ENCODE measurements at regions not wholly inside any gene's neighbourhood (a gene's known extent, or its start where the extent isn't known, plus 50 kb on each side); places are given as distances from the start of the nearest gene placed in this dataset.
A peak's percentile ranks its signal among the peaks of the same experiment; 100 is the strongest.

DNA sequence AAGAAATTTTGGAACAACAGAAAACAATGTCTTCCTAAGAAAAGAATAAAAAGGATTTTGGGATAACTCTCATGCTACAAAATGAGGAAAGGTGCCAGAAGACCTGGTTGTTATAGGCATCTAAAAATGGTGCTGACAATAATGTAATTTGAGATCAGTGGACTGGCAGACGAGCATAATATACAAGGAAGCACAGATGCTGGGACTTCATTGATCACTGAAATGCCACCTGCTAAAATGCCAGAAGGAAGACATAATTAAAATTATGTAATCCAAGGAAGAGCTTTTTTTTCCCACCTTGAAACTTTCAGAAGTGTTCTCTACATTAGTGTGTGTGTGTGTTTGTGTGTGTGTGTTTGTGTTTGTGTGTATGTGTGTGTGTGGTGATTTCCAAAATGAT, 535.9 kb downstream of the XIRP2 start:
- no peak for DNase-seq (ENCODE audit: low spot score)

DNA sequence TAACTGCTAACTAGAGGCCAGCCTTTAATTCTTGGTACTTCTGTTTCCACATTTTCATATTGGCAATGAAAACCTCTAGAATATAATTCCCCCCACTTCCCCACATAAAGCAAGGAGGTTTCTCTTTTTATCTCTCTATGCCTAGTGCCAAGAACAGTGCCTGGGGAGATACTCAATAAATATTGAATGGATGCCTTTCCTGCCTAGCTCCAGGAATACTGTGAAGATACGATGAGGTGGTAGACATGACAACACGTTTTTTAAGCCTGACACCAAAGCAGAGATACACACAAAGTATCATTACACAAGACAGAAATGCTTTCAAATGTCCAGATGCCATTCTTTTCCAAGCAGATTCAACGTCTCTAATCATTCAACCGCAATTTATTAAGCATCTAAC, 535.5 kb downstream of the XIRP2 start:
- no peak for DNase-seq (ENCODE audit: low spot score)

DNA sequence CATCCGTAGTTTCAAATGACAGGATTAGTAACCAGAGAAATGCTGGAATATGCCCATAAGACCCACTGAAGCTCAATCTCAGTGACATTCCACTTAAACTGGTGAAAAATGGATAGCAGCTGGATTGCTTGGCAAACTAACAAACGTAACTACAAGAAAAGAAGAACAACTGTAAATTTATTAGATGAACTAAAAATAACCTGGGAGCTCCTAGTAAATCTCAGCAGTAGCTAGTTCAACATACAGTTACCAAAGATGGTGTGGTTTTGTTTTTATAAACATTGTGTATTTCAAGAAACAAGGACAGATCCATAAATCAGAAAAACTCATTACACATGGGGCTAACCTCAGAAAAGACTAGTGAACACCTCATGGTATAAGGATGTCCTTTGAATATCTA, 531.9 kb downstream of the XIRP2 start:
- no peak for DNase-seq (ENCODE audit: low spot score)

DNA sequence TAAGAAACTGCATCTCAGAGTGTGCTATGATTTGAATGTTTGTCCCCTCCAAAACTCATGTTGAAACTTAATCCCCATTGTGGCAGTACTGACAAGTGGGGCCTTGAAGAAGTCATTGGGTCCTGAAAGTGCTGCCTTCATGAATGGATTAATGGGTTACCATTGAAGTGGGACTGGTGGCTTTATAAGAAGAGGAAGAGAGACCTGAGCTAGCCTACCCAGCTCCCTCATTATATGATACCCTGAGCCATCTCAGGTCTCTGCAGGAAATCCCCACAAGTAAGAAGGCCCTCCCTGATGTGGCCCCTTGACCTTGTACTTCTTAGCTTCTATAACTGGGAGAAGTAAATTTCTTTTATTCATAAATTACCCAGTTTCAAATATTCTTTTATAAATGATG, 526.8 kb downstream of the XIRP2 start:
- DNase-seq (ENCODE audit: low spot score): no peak

DNA sequence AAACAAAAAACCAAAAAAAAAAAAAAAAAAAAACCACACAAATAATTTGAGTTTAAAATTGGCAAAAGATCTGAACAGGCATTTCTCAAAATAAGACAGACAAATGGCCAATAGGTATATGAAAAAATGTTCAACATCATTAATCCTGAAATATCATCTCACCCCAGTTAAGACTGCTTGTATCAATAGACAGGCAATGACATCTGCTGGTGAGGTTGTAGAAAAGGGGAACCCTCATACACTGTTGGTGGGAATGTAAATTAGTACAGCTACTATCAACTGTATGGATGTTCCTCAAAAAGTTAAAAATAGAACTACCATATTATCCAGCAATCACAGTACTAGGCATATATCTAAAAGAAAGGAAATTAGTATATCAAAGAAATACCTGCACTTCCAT, 523.1 kb downstream of the XIRP2 start:
- no peak for DNase-seq (ENCODE audit: low spot score)

DNA sequence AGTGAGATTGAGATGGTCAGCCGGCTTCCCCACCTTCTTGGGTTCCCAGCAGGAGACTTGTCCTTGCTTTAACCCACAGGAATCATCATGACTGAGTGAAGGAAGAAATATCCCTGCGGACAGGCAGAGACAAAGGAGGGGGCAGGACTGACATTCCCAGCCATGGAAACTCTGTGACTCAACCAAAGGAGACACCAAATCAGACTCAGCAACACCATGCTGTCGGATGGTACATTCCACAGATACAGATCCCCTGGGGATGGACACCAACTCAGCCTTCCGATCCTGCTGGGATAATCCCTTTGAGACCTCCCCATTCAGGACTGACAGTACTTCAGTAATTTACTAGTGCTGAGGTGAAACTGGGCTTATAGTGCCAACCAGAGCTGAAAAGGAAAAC, 518.3 kb downstream of the XIRP2 start:
- DNase-seq (ENCODE audit: low spot score): peak; percentile 67

DNA sequence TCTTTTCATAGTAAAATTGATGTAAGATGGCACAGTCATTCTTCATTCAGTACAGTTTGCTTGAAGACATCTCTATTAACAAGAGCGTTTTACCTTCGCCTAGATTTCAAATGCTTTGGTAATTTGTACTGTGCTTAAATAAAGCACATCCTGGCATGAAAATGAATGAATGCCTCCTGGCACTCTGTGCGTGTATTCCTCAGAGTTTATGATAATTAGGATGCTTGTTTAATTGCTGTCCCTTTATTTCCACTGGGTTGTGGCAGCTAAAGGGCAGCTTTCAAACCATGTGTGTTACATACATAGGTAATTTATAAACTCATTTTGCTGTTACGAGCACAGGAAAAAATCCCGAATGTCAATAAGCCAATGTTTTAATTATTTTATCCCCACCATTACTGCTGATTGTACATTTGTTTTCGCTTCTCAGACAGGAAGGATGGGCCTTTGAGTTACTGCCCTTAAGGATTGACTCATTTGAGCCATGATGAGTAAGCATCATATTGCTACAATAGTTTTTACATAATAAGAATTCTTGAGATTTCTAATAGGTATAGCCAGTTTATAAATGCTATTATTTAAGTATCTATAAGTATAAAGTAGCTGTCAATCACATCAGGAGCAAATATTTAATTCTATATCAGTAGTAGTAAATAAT, 516.5 kb downstream of the XIRP2 start:
- DNase-seq (ENCODE audit: low spot score): no peak

DNA sequence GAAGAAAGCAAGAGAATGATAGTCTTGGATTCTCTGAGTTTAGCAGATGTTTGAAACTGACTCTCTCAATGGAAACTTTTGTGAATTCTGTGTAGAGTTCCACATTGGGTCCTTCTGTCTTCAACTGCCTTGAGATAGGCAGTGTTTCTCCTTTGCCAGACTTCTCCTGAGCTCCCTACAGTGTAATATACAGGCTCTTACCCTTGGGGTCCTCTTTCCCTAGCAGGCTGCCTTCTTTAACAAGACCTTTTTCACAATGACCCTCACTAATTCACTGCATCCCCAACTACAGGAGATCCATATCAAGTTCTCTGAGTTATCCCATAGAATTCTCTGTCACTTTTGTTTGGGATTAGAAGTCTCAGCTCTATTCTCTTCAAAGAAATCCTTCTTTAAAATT, 513.0 kb downstream of the XIRP2 start:
- DNase-seq (ENCODE audit: low spot score): no peak

DNA sequence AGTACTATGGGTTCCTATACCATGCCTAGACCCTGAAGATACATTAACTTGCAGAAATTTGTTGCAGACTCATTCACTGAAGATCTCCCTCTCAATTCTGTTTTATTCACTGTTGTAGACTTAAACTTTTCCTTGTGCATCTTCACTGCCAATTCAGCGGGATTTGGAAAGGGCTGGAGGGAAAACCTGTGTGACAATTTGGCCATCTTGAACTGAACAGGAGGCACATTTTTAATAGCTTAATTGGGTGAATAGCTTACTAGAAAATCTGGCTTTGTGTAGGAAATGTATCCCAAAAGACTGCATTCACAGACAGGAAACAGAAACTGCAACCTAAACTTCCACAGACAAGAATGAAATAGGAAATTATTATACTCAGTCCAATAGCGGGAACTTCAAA, 512.3 kb downstream of the XIRP2 start:
- no peak for DNase-seq (ENCODE audit: low spot score)

DNA sequence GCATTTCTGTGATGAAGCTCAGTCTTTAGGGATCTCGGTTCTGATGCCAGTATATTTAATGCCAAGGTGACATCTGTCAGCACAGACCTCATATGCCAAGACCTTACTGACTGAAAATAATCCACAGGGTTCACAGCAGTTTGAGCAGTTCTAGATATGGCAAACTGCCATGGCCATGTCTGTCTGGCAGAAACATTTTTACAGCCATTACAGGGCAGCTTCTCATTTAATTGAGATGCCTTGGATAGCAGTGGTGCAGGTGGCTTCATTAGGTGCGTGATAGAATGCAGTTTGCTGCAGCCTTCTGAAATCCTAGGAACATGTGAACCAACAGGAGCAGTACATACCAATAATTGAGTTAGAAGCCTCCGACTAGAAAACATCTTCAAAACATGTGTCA, 510.6 kb downstream of the XIRP2 start:
- DNase-seq (ENCODE audit: low spot score): no peak

DNA sequence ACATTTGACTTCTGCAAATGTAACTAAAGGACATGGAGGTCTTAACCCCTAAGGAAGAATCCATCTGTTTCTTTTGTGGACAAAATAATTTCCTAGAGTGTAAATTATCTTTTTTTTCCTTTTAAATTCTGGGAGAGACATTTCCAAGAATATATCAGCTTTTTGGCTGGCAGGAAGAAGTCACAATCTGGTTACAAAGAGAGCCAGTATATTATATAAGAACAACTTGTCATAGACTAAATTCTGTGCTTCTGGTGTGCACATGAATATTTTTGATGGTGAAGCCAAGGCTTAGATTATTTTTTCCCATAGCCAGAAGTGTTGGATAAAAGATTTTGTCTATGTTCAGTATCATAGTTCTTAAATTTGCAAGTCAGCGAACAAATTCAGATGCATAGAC, 500.6 kb downstream of the XIRP2 start:
- DNase-seq (ENCODE audit: low spot score): no peak

DNA sequence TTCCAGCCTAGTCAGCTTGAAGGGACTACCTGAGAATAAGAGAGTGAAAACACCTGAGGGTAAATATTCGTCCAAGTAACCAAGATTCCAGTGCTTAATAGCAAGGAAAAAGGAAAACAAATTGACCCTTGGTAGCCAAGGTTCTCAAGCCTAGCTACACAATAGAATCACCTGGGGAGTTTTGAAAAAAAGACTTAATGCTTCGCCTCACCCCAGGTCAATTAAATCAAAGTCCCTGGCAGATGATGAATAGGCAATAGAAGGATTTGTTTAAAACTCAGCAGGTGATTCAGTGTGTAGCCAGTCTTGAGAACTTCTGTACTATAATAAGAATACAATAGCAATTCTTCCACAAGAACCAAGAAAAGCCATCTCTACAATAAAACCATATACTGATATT, 500.2 kb downstream of the XIRP2 start:
- no peak for DNase-seq (ENCODE audit: low spot score)

DNA sequence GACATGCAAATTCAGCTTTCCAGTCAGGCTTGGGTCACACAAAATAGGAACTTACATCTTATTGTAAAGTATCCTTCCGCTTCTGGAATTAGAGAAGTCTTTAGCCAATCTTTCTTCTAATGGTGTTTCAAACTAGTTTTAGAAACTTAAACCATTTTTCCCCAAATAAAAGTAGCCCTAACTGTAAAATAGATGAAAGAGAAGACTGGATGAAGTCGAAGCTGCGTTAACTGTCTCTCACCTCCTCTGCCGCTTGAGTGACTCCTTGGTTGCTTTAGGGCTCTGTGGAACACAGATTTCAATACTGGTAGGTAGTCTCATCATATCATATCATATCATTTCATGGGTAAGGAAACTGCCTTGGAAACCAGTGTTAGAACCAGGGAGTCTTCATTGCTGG, 498.4 kb downstream of the XIRP2 start:
- DNase-seq (ENCODE audit: low spot score): no peak

DNA sequence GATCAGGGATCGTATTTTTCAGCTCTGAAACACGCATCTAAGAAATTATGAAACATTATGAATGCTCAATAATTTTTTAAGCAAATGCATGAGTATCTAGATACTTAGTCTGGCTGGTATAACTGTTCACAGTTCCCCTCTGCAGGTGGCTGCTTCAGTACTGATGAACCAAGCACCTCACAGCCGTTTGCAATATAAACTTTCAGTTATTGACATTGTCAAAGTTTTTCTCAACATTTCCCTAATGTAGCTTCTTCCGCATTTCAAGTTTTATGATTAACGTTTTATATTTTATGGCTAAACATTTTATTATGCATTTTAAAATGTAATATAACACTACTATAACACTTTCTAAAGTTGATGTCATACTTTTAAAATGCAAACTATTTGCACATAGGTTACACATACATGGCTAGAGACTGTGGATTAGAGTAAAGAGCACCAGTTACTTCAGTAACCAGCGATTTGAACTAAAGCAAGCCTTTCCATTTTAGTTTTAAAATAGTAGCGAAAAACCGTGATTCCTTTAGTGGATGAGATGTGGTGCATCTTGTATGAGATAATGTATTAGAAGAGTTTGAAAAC, 495.4 kb downstream of the XIRP2 start:
- DNase-seq (ENCODE audit: low spot score): no peak

DNA sequence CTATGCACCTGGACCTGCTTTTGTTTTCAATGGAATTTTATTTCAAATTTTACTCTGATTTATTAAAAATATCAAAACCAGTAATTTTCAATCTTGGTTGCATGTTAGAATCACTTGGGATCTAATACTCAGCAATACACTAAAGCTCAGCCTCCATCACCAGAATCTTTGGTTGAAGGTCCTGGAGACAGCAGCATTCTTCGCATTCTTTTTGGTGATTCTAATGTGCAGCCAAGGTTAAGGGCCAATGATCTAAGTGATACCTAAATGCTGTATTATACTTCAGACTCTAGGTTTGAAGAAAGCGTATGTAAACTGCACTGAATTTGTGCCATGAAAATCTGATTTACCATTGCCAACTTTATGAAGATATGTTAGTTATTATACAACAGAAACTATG, 493.1 kb downstream of the XIRP2 start:
- DNase-seq (ENCODE audit: low spot score): no peak

DNA sequence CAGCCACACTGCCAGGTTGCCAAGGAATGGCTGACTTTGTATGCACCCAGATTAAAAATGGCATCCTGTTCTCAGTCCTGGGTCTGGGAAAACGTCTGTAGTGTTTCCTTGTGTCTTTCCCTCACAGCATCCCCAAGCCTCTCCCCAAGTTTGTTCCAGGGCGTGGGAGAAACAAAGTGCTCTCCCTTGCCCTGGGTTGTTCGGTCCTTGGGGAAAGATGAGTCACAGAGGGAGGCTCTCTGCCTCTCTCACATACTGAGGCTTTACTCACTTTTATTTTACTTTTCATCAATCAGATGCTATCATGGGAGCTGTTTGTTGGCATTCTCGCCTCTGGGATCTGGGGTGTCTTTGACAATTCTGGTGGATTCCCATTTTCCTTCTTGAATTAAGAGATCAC, 492.3 kb downstream of the XIRP2 start:
- DNase-seq (ENCODE audit: low spot score): no peak

DNA sequence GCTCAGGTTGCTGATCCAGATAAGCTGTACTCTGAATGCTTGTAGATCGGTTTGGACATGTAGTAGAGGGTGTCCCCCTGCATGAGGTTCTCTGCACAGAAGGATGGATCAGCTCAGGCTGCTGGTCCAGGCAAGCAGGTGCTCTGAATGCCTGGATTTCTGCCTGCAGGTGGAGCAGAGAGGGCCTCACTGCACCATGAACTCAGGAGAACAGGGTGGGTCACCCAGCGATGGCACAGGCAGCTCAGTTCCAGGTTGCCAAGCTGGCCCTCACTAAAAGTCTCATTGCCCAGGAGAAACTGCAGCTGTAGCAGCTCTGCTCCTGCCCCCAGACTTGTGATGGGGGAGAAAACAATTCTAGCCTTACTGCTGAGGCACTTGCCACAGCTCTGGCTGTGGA, 491.8 kb downstream of the XIRP2 start:
- no peak for DNase-seq (ENCODE audit: low spot score)

DNA sequence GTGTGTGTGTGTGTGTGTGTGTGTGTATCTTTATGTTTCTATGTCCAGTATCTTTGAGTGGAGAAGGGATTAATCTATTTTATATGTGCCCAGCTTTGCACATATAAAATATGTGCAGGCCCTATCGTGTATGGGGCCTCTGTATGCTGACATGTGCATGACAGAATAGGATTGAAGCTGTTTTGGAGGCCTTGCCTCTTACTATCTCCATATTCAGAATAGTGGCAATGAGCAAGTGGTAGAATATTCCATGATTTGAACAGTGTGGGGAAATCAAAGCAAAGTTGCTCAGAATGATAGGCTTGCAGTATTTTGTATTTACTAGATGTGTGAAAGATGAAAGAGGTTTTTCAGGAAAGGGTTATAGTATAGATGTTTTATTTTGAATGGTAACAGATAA, 480.8 kb downstream of the XIRP2 start:
- no peak for DNase-seq (ENCODE audit: low spot score)

DNA sequence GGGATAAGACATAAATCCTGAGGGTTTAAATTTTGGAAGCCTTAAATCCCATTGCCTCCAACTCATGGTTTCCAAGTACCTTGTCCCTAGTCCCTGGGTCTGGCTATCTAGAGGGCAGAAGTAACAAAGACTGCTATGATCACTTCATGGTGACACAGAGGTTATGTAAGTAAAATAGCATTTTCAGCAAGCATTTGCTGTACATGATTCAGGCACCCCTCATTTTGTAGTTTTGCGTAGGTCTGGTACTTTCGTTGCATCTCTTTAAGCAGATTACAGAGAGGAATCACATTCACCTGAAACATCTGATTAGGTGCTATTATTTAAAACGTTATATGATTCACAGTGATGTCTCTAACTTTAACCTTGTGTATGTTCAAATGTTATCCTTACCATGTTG, 480.1 kb downstream of the XIRP2 start:
- DNase-seq (ENCODE audit: low spot score): no peak

DNA sequence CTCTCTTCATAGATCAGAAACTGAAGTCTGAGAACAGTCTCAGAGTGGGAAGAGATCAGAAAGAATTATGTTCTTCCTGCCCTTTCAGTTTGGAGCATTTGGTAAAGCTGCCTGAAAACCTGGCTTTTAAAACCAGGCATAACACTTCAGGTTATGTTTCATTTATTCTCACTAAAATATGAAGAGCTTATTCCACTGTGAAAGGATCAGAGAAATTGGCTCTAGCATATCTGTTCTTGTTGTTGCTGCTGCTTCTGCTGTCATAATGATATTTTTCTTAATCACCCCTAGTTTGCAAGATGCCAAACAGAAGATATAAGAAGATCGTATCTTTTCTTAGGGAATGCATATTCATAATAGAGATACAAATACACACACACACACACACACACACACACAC, 476.9 kb downstream of the XIRP2 start:
- DNase-seq (ENCODE audit: low spot score): no peak

DNA sequence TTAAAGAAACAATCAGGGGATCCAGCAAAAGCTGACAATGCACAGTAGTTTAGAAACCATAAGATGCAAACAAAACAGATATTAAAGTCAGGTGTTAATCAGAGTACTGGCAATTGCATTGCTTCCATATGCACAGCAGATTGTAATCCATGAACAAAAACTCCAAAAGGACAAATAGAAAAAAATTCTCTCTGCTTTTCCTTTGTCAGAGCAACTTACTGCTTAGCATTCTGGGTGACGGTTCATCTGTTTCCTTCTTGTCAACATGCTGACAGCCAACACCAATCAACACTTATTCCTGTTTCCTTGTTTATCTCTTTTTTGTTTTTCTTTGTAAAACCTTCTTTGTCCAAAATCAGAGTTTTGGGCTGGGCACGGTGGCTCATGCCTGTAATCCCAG, 473.1 kb downstream of the XIRP2 start:
- DNase-seq (ENCODE audit: low spot score): no peak

DNA sequence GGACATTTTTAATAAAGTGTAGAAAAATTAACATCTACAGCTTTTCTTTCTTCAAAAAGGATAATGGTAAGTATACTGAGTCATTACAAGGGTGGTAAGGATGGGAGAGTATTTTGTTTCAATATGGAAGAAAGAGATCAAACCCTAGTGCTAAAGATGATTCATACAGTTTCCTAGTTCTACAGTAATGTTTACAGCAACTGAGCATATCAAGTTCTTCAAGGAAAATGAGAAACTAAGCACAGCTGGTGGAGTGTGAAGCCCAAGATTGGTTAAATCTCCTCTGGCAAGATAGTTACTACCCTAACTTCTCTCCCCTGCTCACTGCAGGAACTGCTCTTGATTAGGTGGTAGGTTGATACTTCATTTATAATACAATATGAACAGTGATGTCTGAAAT, 467.5 kb downstream of the XIRP2 start:
- DNase-seq (ENCODE audit: low spot score): no peak

DNA sequence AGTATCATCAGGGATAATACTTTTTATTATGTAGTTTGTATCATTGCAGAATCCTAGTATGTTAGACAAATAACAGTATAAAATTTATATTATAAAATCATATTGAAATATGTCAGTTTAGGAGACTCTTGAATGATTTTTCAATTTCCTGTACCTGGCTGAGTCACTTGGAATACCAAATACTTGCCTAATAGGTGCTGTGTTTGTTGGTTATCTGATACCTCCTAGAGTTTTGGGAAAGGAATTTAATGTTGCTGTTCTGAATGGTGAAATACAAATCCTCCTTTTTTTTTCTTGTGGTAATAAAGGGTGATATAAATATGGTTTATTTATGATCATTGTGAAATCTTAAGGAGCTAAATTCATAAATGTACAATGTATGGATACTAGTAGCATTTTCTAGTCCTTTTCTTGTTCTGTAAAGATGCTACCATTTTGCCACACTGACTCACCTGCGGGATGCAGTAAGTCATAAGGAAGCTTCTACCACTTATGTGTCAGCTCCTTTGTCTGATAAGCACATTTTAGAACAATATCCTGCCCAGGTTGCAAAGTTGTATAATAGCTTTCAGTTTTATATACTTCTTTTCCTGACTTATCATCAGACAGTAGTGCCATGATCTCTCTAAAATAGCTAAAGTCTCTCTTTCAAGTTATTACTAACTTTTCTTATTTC, 465.5 kb downstream of the XIRP2 start:
- no peak for DNase-seq (ENCODE audit: low spot score)

DNA sequence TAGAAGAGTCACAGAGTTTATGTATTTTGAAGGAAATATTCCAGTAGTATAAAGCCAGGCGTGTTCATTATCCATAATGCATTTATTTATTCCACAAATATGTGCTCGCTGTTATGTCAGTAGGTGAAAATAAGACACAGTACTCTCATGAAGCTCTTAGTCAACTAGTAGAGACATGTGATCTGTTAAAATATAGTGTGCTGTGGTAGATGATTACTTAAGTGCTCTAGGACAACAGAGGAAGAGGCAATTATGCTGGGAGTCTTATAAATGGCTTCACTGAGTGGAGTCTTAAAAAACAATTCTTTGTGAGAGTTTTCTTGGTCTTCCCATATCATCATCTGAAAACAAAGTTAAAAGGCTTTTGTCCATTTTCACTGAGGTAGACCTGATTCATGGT, 457.3 kb downstream of the XIRP2 start:
- DNase-seq (ENCODE audit: low spot score): no peak

Measured in ecto neural progenitor cell (in vitro differentiated cells).